Loucy (cell line): ENCODE measurements at regions not wholly inside any gene's neighbourhood (a gene's known extent, or its start where the extent isn't known, plus 50 kb on each side); places are given as distances from the start of the nearest gene placed in this dataset.
"Not testable (repeated sequence)": the region's sequence is repeated elsewhere in the genome, so short reads cannot be mapped to it uniquely, and the experiment has no call there.

ENCODE experiments used
- EZH2phosphoT487 ChIP-seq: fragments of 200-600 bp; IDR thresholded peaks from 2 replicates; pipeline ENCODE4 v1.6.1; 2018; ENCODE audit warnings: antibody characterized with exemption, mild to moderate bottlenecking, moderate library complexity, borderline replicate concordance
- TF ChIP-seq, protein P1 (sequence below): fragments of 200-600 bp; sonication (generic); conservative IDR thresholded peaks from 2 replicates; pipeline ENCODE4 v1.5.1; 2014; ENCODE audit warnings: mild to moderate bottlenecking, antibody characterized with exemption, low read length

DNA sequence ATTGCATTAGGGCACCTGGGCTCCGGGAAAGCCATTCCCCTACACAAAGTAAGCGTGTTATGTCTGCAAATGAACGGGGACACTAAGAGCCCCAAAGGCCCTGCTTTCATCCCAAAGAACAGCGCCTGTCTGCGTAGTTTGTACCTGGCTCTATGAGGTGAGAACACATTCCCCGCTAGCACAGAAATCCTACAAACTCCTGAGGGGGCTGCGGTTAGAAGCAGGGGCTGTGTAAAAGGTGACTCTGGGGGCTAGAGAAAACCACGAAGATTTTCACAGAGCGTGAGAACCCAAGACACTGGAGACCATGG lies 95.2 kb downstream of the PPIAL4G start:
- TF ChIP-seq, protein P1, sequence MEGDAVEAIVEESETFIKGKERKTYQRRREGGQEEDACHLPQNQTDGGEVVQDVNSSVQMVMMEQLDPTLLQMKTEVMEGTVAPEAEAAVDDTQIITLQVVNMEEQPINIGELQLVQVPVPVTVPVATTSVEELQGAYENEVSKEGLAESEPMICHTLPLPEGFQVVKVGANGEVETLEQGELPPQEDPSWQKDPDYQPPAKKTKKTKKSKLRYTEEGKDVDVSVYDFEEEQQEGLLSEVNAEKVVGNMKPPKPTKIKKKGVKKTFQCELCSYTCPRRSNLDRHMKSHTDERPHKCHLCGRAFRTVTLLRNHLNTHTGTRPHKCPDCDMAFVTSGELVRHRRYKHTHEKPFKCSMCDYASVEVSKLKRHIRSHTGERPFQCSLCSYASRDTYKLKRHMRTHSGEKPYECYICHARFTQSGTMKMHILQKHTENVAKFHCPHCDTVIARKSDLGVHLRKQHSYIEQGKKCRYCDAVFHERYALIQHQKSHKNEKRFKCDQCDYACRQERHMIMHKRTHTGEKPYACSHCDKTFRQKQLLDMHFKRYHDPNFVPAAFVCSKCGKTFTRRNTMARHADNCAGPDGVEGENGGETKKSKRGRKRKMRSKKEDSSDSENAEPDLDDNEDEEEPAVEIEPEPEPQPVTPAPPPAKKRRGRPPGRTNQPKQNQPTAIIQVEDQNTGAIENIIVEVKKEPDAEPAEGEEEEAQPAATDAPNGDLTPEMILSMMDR = not testable (repeated sequence)
- not testable (repeated sequence) for TF ChIP-seq EZH2phosphoT487
